ENCODE measurements at regions not wholly inside any gene's neighbourhood (a gene's known extent, or its start where the extent isn't known, plus 50 kb on each side); places are given as distances from the start of the nearest gene placed in this dataset.

GRCh38 chr4:165621983-165622382 lies 243.2 kb downstream of the CPE start:
- no peak for TF ChIP-seq CTCF (conservative IDR thresholded peaks at IDR 0.05 in 1 of 2, IDR thresholded peaks at IDR 0.05 in 1 of 2; ENCODE audit: low read depth in 1 of 2, low read length in 2 of 2)
- TF ChIP-seq EZH2 (IDR thresholded peaks at IDR 0.05; ENCODE audit: low read length, missing control alignments): no peak

Measured in fibroblast of lung (primary cell).